ENCODE measurements at regions not wholly inside any gene's neighbourhood (a gene's known extent, or its start where the extent isn't known, plus 50 kb on each side); places are given as distances from the start of the nearest gene placed in this dataset.
"Not testable (repeated sequence)": the region's sequence is repeated elsewhere in the genome, so short reads cannot be mapped to it uniquely, and the experiment has no call there.

DNA sequence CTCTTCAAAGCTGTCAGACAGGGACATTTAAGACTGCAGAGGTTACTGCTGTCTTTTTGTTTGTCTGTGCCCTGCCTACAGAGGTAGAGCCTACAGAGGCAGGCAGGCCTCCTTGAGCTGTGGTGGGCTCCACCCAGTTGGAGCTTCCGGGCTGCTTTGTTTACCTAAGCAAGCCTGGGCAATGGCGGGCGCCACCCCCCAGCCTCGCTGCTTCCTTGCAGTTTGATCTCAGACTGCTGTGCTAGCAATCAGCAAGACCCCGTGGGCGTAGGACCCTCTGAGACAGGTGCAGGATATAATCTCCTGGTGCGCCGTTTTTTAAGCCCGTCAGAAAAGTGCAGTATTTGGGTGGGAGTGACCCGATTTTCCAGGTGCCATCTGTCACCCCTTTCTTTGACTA is 87.7 kb upstream of the DIAPH3 start:
- not testable (repeated sequence) for TF ChIP-seq EZH2 (IDR thresholded peaks at IDR 0.05; ENCODE audit: borderline replicate concordance, low read depth, low read length, severe bottlenecking)
- TF ChIP-seq, protein P1, sequence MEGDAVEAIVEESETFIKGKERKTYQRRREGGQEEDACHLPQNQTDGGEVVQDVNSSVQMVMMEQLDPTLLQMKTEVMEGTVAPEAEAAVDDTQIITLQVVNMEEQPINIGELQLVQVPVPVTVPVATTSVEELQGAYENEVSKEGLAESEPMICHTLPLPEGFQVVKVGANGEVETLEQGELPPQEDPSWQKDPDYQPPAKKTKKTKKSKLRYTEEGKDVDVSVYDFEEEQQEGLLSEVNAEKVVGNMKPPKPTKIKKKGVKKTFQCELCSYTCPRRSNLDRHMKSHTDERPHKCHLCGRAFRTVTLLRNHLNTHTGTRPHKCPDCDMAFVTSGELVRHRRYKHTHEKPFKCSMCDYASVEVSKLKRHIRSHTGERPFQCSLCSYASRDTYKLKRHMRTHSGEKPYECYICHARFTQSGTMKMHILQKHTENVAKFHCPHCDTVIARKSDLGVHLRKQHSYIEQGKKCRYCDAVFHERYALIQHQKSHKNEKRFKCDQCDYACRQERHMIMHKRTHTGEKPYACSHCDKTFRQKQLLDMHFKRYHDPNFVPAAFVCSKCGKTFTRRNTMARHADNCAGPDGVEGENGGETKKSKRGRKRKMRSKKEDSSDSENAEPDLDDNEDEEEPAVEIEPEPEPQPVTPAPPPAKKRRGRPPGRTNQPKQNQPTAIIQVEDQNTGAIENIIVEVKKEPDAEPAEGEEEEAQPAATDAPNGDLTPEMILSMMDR (IDR thresholded peaks at IDR 0.05; ENCODE audit: borderline replicate concordance, extremely low read depth, low read length, poor library complexity, severe bottlenecking) = not testable (repeated sequence)

Measured in DND-41 (cell line).